HEK293 (cell line): ENCODE measurements at regions not wholly inside any gene's neighbourhood (a gene's known extent, or its start where the extent isn't known, plus 50 kb on each side); places are given as distances from the start of the nearest gene placed in this dataset.
A peak's percentile ranks its signal among the peaks of the same experiment; 100 is the strongest.

ENCODE experiments used
- CTCF ChIA-PET: fragments of 350-600 bp; formaldehyde crosslinking; extraction: SDS; loops from one replicate; lab custom pipeline; 2021; ENCODE audit warnings: antibody characterized with exemption; lab: Yijun Ruan, JAX
- POLR2A ChIA-PET: fragments of 300-600 bp; formaldehyde crosslinking; extraction: SDS; loops from one replicate; lab custom pipeline; 2020; ENCODE audit warnings: antibody characterized with exemption, inconsistent platforms; lab: Yijun Ruan, JAX
- H3K27ac ChIP-seq: fragments of 200-500 bp; sonication (Bioruptor generic); 2 replicates; pipeline ENCODE4 v1.5.1; 2014; ENCODE audit warnings: low read depth, low read length, control low read depth, inconsistent platforms; ENCODE audit errors: extremely low read depth
- H3K36me3 ChIP-seq, 2 experiments: fragments of 200-500 bp in 1 of 2; sonication (Bioruptor generic) in 1 of 2; 1 replicate in 1 of 2; 2 replicates in 1 of 2; pipeline ENCODE4 v1.5.1; 2014 to 2017; ENCODE audit warnings: inconsistent platforms in 2 of 2, low read length in 2 of 2; ENCODE audit not compliant: control insufficient read depth in 2 of 2, insufficient read depth in 1 of 2
- H3K4me1 ChIP-seq: fragments of 200-500 bp; sonication (Bioruptor generic); 2 replicates; pipeline ENCODE4 v1.5.1; 2014; ENCODE audit warnings: mild to moderate bottlenecking, low read length, inconsistent platforms; ENCODE audit not compliant: control insufficient read depth, insufficient read depth
- H3K4me3 ChIP-seq: 2 replicates; pipeline ENCODE4 v1.5.1; 2011; ENCODE audit warnings: low read depth, mild to moderate bottlenecking, control low read depth, low read length, moderate library complexity
- H3K9me3 ChIP-seq: fragments of 200-500 bp; sonication (Bioruptor generic); 2 replicates; pipeline ENCODE4 v1.5.1; 2014; ENCODE audit warnings: low read depth, low read length, inconsistent platforms; ENCODE audit not compliant: control insufficient read depth, insufficient read depth
- EGR2 ChIP-seq: fragments of 450-650 bp; formaldehyde crosslinking; IDR thresholded peaks from 2 replicates; pipeline ENCODE4 v1.5.1; 2016; ENCODE audit warnings: low read depth, missing biosample characterization, missing genetic modification characterization
- KLF8 ChIP-seq: fragments of 450-650 bp; formaldehyde crosslinking; IDR thresholded peaks from 2 replicates; pipeline ENCODE4 v1.5.1; 2016; ENCODE audit warnings: missing biosample characterization, missing genetic modification characterization
- ZFHX2 ChIP-seq: fragments of 450-650 bp; formaldehyde crosslinking; conservative IDR thresholded peaks from 2 replicates; pipeline ENCODE4 v1.5.1; 2016; ENCODE audit warnings: missing biosample characterization, missing genetic modification characterization
- ZFP3 ChIP-seq: fragments of 450-650 bp; formaldehyde crosslinking; IDR thresholded peaks from 2 replicates; pipeline ENCODE4 v1.5.1; 2016; ENCODE audit warnings: low read depth, missing biosample characterization, missing genetic modification characterization
- ZFP69B ChIP-seq: fragments of 450-650 bp; formaldehyde crosslinking; IDR thresholded peaks from 2 replicates; pipeline ENCODE4 v1.5.1; 2016; ENCODE audit warnings: missing biosample characterization, missing genetic modification characterization
- ZNF280C ChIP-seq: fragments of 450-650 bp; formaldehyde crosslinking; IDR thresholded peaks from 2 replicates; pipeline ENCODE4 v1.5.1; 2016; ENCODE audit warnings: missing biosample characterization, missing genetic modification characterization
- ZNF596 ChIP-seq: fragments of 450-650 bp; IDR thresholded peaks from 2 replicates; pipeline ENCODE4 v1.5.0; 2018; ENCODE audit warnings: missing biosample characterization, mild to moderate bottlenecking, missing genetic modification characterization, moderate library complexity
- ZNF670 ChIP-seq: fragments of 450-650 bp; formaldehyde crosslinking; IDR thresholded peaks from 2 replicates; pipeline ENCODE4 v1.5.1; 2016; ENCODE audit warnings: missing biosample characterization, missing genetic modification characterization, low read depth
- ZNF692 ChIP-seq: fragments of 450-650 bp; formaldehyde crosslinking; IDR thresholded peaks from 2 replicates; pipeline ENCODE4 v1.5.1; 2016; ENCODE audit warnings: missing biosample characterization, missing genetic modification characterization
- ZXDB ChIP-seq: fragments of 450-650 bp; formaldehyde crosslinking; IDR thresholded peaks from 2 replicates; pipeline ENCODE4 v1.5.1; 2016; ENCODE audit warnings: missing biosample characterization, missing genetic modification characterization
- TF ChIP-seq, protein P1 (sequence below): fragments of 450-650 bp; formaldehyde crosslinking; IDR thresholded peaks from 2 replicates; pipeline ENCODE4 v1.5.1; 2017; ENCODE audit warnings: missing biosample characterization, missing genetic modification characterization
- TF ChIP-seq, protein P2 (sequence below): fragments of 450-650 bp; formaldehyde crosslinking; IDR thresholded peaks from 2 replicates; pipeline ENCODE4 v1.5.1; 2016; ENCODE audit warnings: missing biosample characterization, missing genetic modification characterization

GRCh38 chr11:119520966-119521365 lies 98.0 kb upstream of the THY1 start (continued):
- TF ChIP-seq, protein P1, sequence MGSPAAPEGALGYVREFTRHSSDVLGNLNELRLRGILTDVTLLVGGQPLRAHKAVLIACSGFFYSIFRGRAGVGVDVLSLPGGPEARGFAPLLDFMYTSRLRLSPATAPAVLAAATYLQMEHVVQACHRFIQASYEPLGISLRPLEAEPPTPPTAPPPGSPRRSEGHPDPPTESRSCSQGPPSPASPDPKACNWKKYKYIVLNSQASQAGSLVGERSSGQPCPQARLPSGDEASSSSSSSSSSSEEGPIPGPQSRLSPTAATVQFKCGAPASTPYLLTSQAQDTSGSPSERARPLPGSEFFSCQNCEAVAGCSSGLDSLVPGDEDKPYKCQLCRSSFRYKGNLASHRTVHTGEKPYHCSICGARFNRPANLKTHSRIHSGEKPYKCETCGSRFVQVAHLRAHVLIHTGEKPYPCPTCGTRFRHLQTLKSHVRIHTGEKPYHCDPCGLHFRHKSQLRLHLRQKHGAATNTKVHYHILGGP (tag by site-specific recombination) = no peak
- TF ChIP-seq ZXDB (tag by site-specific recombination) (no peak), ZNF596 (tag by site-specific recombination) (no peak), ZFP3 (tag by site-specific recombination) (no peak), ZNF670 (tag by site-specific recombination) (no peak), ZNF280C (tag by site-specific recombination) (no peak)
- TF ChIP-seq, protein P2, sequence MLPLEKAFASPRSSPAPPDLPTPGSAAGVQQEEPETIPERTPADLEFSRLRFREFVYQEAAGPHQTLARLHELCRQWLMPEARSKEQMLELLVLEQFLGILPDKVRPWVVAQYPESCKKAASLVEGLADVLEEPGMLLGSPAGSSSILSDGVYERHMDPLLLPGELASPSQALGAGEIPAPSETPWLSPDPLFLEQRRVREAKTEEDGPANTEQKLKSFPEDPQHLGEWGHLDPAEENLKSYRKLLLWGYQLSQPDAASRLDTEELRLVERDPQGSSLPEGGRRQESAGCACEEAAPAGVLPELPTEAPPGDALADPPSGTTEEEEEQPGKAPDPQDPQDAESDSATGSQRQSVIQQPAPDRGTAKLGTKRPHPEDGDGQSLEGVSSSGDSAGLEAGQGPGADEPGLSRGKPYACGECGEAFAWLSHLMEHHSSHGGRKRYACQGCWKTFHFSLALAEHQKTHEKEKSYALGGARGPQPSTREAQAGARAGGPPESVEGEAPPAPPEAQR (tag by site-specific recombination) = no peak

DNA sequence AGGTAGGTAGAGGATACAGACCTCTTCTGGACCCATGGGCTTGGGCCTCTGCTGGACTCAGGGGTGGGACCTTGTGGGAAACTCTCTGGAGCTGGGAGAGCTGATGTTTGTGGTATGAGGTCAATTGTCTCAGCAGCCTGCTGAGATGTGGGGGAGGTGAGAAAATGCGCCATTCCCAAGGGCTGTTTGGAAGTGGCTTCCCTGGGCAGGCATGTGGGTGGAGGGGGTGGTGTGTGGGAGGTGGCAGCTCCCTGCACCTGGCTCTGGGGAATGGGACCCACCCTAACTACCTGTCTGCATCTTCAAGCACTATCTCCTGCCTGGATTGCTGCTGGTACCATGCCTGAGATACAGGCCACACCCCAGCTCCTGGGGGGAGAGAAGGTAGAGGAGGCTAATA lies 97.4 kb upstream of the THY1 start:
- no peaks in the 10 kb centered on the region for H3K36me3 ChIP-seq
- no peaks in the 10 kb centered on the region for H3K4me1 ChIP-seq
- no peak overlapping the region for H3K4me3 ChIP-seq
- H3K9me3 ChIP-seq = no peaks in the 10 kb centered on the region
- H3K27ac ChIP-seq = no peak overlapping the region
- ChIA-PET POLR2A (no interaction called here), CTCF (interaction anchor here (0.8 to 3.5 kb wide), 2 partner anchors 13 to 65 kb away, joined by 5 to 19 read pairs; no protein-coding TSS in a partner anchor)
- TF ChIP-seq ZNF692 (tag by site-specific recombination) (no peak), ZFHX2 (tag by site-specific recombination) (peak; percentile 95), EGR2 (tag by site-specific recombination) (peak; percentile 95), ZFP69B (tag by site-specific recombination) (no peak)

DNA sequence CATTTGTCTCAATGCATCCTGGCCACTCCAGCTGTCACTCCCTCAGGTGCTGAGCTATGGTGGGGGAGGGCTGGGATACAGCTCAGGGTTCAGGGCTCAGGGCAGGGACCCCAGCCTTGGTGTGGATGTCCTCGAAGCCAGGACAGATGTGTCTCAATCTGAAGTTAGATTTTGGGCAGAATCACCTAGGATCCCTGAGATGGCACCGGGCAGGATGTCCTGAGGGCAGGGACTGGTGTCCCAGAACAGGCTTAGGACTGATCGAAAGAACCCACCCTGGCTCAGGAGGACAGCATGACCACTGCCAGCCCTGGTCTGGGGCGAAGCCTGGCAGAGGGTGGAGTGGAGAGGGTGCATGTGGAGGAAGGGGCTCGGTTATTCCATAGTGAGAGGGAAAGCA lies 96.8 kb upstream of the THY1 start:
- CTCF ChIA-PET = interaction anchor here (0.5 to 3.5 kb wide), 3 partner anchors 14 to 1096 kb away, joined by 3 to 19 read pairs (median 3); no protein-coding TSS in a partner anchor

More for the DNA sequence above, 96.8 kb upstream of the THY1 start:
- Histone ChIP-seq H3K4me3 (no peak overlapping the region), H3K27ac (no peak overlapping the region), H3K4me1 (no peaks in the 10 kb centered on the region), H3K36me3 (no peaks in the 10 kb centered on the region), H3K9me3 (no peaks in the 10 kb centered on the region)
- POLR2A ChIA-PET = no interaction called here
- TF ChIP-seq KLF8 (tag by site-specific recombination) = no peak
